Medulla oblongata (tissue), 1 donor: ENCODE measurements at regions not wholly inside any gene's neighbourhood (a gene's known extent, or its start where the extent isn't known, plus 50 kb on each side); places are given as distances from the start of the nearest gene placed in this dataset.

Experiments
- DNase-seq: peaks from one replicate; pipeline ENCODE4 v3.0.0-alpha.2; 2015; ENCODE audit errors: extremely low spot score

DNA sequence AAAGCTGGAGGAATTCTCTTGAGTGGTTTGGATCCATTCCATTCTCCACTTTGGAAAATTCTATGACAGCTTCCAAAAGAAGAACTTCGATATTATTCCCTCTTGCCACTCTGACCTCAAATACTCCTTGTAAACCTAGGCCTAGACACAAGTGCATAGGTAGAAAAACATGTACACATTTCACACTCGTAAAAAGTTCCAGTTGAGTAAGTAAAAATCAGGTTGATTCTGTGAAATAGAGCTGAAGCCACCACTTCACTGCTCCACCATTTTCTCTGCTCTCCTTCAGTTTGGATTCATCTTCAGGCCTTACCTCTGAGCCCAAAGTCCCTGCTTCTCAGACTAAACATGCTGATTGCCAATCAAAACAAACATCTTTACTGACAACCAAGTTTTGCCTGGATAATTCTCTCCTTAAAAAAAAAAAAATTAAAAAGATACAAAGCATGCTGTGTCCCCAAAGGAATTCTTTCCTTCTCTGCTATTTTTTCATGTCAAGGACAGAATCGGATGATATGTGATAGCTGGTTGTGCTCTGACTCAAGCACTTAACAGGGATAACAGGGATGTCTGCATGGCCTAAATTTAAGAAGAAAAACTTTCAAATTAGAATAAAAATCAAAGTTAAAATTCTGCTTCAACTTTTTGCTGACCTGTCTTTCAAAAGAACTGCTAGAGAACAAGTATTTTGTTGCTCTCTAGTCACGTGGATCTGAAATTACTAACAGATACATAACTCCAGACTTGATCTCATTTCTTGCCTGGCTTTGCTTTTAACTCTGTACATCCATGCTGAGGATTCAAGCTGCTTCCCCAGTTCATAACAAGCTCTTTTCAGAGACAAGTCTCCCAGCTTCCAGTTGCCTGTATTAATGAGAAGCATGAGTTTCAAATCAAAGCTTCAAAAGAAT is 420.9 kb upstream of the INTU start:
- no peak for DNase-seq

DNA sequence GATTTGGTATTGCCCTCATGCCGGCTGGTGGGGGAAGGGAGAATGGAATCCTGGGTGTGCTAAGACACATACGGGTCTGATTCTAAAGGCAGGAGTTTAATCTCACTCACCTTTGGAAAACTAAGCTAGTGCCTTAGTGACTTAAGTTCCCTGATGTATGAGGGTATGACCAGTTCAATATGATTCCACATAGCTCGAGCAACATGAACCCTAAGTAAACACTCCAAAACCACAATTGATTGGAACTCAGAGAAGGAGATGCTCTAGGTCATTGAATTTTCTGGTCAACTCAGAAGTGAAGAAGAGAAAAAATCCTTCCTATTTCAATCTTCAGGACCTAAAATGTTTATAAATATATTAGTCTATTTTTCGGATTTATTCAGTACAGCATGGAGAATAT is 420.1 kb upstream of the INTU start:
- no peak for DNase-seq

DNA sequence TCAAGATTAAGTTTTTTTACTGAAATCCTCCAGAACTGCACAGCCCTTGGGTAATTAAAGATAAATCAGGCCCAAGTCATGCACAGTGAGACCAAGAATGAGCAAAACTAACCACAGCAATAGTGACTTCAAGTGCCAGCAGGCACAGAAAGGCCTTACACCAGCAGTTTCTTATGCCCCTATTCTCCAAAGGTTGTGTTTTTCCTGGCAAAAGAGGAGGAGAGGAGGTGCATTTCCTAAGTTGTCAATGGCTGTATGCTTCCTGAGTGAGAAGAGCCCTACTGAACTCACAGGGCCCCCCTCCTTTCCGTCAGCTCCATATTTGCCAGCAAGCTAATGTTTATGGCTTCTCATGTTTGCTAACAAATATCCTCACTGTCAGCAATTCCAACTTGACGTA is 418.7 kb upstream of the INTU start:
- DNase-seq: peak; percentile 14

DNA sequence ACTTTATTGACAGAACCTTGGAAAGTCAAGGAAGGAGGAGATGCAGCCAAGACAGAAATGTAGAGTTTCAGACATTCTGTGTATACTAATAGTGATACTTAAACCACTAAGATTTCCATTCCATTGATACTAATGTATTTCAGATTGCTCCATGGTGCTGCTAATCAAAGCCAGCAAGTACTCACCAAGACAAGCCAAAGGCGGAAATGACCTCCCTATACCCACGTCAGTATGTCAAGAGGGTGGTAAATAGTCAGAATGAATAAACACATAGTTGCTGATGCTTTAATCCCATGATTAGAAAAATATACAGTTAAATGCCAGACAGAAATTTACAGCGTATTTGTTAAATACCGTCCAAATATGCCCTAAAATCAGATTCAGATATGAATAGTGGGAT is 417.8 kb upstream of the INTU start:
- DNase-seq: no peak

DNA sequence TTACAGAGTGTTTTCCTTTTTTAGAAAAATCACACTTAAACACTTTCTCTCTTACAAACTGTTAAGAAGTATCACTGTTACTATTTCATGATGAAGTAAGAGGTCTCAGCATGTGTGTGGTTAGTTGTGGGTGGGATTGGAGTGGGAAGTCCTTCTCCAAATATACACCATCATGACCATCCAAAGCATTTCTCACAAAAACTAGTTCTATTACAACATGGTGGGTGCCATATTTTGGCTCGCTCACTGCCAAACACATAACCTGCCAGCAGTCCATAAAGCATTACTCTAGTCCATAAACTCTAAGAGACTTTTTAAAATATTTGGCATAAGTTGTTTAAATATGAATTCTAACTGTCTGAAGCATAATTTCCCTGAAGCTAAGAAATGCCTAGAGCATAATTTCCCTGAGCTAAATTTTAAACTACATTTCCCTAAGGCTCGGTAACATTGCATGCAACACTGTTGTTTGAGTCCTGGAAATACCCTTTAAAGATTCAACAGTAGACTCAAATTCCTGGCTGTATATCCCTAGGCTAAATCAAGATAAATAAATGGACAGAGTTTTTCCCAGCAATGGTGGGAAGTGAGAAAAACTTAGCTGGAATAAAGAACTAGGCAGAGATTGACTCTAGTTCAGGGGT is 415.0 kb upstream of the INTU start:
- no peak for DNase-seq

DNA sequence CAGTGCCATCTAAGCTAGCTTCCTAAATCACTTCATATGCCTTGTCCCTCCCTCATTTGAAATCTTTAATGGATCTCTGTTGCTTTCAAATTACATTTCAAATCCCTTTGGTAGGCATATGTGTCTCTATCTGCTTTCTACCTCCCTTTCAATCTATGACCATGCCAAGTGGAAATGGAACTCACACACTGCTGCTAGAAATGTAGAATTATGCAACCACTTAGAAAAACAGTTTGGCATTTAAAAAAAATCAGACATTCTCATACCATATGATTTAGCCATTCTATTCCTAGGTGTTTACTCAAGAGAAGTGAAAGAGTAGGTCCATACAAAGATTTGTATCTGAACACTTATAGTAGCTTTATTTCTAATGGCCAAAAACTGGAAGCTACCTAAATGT is 413.5 kb upstream of the INTU start:
- DNase-seq: no peak

DNA sequence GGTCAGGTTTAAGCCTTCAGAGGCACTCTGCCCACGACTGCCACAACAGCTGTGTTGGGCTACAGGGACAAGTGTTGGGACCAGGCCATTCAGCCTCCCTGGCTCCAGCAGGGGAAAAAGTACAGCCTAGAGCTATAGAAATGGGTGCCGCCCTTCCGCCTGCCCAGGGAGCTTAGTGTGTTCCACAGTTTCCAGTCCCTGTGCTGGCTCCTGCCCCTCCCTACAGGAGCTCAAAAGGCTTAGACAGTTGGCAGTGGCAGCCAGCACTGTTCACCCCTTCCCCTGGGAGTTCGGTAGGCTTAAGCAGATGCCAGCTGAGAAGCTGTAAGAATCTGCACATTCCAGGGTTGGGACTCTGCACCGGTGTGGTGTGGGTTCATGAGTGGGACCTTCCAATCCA is 408.2 kb upstream of the INTU start:
- no peak for DNase-seq

DNA sequence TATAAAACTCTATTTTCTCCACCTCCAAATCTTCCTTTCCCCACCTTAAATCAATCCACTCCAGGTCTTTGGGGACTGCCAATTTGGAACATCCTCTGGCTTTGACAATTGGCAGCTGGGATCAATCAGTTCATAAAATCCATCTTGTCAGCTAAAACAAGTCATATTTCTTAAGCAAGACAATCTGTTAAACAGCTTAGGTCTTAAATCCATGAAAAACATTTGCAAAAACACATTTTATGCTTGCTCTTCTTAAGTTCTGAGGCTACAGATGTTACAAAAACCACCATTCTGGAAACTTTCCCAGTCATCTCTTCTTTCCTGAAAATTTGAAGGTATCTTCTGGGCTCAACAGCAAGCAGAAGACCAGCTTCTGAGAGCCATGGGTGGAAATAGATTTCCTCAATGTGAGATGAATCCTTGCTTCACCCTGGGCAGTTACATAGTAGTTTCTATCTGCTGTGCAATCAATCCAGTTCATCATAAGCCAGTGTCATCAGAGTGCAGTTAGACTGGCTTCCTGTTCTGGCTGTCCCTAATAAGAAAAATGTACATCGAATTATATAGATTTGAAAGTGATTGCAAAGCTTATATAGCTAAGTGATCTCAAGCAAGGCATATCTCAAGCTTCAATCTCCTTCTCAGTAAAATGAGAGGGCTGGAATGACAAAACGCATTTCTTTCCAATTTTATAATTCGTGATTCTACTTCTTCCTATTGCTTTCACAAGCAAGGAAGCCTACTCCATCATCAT is 402.7 kb upstream of the INTU start:
- DNase-seq: no peak

DNA sequence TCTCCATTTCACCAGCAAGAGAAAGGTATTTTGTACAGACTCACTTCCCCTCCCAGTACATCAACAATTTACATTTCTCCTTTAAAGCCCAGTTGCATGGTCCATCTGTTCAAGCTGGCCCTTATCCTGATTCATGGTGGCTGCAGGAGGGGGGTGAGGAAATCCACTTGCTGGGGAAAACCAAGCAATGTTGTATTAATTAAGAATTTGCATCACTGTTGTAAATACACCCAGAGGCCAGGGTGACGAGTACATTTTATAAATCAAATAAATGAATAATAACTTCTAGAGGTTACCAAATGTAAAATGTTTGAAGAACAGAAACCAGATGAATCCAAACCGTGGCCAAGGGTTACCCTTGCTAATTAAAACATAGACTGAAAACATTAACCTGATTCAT is 395.9 kb upstream of the INTU start:
- no peak for DNase-seq

DNA sequence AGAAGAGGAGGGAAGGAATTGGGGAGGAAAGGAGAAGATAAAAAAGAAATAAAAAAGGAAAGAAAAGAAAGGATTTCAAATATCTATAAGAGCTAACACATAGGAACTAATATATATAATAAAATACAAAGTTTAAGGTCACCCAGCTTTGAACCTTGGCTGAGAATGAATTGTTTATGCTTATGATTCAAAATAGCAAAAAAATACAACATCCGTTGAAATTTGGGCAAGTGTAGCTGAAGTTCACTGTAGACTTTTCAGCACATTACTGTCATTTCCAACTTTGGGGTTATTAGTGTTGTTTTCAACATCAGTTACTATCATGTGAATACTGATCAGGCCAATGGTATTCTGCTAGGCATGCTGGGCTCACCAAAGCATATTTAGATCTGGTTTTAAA is 395.2 kb upstream of the INTU start:
- no peak for DNase-seq

DNA sequence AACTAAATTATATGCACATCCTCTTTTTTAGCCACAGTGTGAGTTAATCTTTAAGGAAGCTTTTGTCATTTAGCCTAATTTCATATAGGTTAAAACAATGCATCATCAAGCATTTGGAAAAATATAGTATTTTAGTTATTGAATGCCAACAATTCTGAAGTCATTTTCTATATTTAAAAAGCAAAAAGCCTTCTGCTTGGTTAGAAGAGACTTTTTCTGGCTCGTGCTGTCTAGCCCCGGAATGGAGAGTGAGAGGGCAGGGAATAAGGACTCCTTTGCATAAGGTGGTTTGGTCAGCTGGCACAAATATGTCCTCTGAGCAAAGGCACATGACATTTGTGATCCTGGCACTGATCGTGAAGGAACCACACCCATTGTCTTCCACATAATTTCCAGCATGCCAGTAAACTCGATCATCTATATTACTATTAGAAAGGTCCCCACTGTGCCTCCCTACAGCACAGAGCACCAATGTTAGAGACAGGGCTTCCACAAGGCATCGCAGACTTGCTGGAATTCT is 393.7 kb upstream of the INTU start:
- DNase-seq: no peak

DNA sequence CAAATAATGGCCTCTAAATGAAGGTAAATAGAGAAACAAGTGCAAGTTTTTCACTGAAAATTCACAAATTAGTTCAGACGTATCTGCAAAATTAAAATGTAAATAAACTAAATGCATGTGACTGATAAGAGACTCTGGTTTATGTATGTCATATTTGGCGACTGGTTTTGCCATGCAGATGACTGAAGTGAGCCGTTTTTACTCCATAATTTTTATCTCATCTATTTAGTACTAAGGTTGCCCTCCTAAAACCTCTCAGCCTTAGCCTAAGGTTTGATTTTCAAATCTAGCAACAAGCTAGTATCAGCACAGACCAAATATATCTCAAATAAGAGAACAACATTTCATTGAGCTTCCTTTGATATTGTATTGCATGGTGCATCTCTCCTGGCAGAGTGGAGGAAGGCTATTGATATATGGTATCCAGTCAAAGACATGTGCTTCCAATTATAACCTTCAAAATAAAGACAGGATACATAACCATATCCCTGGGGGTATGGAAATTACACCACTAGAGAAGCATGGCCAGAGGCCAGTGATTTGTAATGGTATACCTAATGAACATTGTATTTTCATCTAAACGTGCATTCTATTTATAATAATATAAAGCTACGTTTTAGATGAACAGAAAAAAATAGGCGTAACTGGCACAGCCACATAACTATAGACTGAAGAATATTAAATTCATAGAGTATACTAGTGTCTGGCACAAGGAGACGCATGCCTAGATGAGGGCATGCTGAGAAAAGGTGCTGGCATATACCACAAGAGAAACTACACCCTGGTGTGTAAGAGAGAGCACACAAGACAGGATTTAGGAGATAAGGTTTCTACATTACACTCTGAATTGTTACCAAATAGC is 392.6 kb upstream of the INTU start:
- no peak for DNase-seq

DNA sequence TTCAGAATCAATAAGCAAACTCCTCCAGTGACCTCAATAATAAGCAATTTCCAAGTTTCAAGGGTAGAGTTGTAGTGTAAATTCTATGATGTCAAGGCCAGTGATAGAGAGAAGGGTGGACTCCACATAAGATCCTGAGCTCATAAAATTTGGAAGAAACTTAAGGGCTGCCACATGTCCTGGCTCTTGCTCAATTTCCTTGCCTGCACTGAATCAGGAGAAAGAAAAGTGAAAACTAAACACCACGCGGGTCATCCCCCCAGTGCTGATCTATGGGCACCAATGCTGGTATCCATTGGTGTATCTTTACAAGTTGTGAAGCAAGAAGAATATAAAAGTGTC is 392.0 kb upstream of the INTU start:
- no peak for DNase-seq

DNA sequence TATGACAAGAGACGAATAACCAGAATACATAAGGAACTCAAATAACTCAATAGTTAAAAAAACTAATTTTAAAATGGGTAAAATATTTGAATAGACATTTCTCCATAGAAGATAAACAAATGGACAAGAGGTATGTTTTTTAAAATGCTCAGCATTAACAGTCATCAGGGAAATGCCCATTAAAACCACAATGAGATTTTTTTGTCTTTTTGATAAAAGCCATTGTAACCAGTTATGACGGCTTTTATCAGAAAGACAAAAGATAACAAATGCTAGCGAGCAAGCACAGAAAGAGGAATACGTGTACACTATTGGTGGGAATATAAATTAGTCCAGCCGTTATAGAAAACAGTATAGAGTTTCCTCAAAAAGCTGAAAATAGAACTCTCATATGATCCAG is 388.2 kb upstream of the INTU start:
- DNase-seq: no peak

DNA sequence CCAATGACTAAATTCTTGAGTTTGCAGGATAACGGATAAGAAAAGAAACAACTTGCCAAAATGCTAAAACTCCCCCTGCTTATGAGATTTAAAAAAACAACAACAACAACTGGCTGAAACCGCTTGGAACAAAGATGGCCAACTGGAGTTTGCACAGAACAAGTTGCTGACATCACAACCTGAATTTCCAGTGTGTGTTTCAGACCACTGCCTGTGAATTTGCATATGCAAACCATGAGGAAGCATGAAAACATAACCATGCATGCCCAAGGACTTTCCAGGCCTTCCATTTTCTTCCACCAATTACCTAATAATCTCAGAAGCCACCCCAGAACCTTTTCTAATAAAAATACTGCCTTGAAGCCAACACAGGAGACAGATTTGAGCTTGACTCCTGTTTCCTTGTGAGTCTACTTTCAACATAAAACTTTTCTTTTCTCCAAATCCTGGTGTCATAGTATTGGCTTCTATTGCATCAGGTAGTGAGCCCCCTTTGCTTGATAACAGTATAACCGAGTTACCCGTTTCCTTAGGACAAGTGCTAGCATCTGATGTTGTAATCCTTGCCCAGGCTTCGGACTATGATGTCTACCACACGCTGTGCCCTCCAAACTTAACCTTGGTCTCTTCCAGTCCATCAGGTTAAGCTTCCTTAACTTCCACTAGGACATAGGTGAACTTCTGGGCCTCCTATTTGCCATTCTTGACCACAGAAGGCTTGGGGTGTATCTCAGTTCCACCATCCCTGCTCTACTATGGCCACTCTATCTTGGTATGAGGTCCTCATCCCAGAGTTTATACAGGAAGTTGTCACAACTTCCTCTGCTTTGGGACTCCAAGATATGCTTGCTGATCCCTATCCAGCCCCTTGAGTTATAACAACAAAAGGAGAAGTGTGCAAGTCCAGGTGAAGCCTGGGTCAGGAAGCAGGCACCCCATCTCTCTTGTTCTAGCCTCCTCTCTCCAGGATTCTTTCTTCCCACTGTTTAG is 385.5 kb upstream of the INTU start:
- no peak for DNase-seq

DNA sequence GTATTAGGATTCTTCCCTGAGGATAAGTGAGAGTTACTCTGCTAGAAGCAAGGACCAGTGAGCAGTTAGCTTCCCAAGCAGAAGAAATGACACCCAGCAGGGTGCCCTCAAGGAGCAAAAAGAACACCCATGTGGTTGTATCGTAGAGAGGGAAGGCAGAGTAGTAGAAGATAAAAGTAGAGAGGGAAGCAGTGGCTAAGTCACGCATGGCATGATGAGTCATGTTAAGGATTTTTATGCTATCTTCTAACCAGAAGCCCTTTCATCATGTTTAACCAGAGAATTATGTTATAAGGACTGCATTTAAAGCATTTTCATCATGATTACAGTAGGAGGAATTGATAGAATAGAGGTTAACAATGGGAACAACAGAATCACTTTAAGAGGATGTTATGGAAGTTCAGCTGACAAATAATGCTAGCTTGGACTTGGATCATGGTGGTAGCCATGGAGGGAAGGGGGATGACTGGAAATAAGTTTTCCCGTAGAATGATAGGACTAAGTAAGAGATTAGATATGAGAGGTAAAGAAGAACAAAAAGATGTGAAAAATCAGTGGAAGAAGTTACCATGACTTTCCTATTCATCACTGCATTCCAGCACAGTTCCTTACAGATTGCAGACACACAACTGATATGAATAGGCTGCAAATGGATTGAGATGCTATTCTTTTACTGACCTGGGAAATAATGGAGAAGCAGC is 383.5 kb upstream of the INTU start:
- DNase-seq: no peak

DNA sequence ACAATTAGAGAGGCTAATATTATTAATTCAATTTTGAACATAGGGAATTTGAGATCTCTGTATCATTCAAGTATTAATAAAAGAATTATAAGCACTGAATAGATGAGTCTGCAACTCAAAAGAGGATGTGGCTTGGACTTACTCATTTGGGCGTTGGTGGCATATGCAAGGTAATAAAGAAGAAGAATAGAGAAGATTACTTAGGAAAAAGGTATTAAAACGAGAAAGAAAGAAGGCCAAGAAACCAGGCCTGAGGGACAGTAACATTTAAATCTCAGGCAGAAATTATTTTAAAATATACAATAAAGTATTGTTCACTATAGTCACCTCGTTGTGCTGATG is 383.0 kb upstream of the INTU start:
- no peak for DNase-seq

DNA sequence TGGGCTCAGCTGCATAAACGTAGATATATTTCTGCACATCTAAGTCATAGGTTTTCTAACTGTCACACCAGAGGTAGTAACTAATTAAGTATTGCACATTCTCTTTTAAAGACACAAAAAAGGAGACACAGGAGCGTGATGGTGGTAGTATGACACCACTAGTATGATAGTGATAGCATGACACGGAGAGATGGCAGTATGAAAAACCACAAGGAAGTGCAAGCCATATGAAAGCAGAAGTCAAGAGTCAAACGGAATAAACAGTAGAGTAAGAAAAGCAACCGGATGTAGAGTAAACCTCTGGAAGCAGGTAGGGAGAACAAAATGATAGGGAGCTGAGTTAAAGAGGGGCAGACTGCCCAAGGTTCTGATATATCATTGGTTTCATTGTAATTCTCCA is 382.2 kb upstream of the INTU start:
- no peak for DNase-seq

DNA sequence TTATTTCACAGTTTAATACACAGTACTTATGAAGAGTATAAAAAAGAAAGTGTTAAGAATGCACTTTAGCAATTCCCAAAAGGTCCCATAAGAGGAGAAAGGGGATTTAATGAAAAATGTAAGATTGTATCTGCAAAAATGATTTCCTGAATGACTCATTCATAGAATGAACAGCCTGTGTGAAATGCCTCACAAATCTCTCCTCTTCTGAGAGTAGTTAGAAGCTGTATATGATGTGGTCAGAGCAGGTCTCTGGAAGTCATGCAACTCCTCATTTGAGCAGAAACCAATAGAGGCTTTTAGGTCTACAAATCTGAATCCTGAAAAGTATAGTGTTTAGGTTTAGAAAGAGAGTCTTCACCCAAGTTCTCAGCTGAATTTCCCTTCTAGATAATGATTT is 381.3 kb upstream of the INTU start:
- no peak for DNase-seq

DNA sequence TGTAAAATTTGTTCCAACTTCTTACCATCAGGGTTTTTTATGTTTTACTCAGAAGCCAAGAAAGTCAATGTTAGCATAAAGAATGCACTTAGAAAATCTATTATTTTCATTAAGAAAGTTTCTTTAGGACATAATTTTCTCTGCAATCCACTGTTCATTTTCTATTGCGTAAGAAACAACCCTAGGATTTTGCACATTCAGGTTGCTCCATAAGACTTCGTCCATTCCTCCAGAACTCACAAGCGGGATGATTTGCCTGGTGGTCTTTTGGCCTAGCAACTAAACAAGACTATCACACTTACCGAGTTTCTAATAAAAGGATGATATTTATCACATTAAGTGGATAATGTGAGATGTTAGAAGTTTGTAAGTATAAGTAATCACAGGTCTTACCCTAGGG is 376.3 kb upstream of the INTU start:
- no peak for DNase-seq
